HG03432 (cell line): ENCODE measurements at regions not wholly inside any gene's neighbourhood (a gene's known extent, or its start where the extent isn't known, plus 50 kb on each side); places are given as distances from the start of the nearest gene placed in this dataset.
A peak's percentile ranks its signal among the peaks of the same experiment; 100 is the strongest.

Experiments
- ATAC-seq: cut with Tn5 transposase; IDR thresholded peaks from one replicate; pipeline ENCODE4 v1.9.1; 2021; ENCODE audit warnings: mild to moderate bottlenecking, moderate library complexity; ENCODE audit not compliant: unreplicated experiment

DNA sequence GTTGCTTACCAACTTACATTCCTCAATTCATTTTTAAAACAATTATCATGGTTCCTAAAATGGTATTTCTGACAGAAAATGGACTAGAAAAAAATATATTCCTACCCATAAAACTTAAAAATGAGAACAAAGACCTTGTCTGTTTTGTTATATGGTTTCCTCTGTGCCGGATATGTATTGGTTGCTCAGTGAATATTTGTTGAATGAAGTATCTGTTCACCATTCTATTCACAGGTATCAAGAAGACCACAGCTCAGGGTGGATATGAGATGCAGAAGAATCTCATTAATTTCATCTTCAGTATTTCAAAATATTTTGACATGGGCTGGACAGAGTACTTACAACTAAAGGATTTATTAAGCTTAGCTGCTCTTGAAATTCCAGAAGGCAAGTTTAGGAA lies 58.1 kb downstream of the TUSC7 start:
- no peak for ATAC-seq

DNA sequence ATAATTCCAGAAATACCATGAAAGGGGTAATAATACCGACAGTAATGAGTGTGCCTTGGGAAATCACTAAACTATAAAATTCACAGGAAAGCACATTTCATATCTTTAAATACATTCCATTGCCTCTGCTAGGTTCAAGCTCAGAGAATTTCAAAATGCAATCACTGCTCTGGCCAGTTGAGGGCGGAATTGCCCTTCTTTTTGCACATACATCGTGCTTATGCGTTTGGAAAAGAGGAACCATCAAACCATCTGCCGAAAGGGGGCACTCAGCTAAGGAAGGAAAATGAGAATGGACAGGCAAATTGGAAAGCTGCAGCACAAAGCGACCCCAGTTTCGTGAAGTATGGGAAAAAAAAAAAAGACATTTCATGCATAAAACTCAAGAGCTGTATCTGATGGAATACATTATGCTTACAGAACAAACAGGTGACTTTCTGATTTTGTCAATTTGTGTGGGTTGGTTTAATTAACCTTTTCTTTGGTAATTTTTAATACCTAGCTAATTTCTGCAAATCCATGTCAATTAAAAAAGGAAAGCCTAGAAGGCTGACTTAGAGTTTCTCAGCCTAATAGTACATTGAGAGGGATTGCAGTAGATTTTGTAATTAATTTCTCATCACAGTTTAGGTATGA lies 61.4 kb downstream of the TUSC7 start:
- ATAC-seq = peak; percentile 99

DNA sequence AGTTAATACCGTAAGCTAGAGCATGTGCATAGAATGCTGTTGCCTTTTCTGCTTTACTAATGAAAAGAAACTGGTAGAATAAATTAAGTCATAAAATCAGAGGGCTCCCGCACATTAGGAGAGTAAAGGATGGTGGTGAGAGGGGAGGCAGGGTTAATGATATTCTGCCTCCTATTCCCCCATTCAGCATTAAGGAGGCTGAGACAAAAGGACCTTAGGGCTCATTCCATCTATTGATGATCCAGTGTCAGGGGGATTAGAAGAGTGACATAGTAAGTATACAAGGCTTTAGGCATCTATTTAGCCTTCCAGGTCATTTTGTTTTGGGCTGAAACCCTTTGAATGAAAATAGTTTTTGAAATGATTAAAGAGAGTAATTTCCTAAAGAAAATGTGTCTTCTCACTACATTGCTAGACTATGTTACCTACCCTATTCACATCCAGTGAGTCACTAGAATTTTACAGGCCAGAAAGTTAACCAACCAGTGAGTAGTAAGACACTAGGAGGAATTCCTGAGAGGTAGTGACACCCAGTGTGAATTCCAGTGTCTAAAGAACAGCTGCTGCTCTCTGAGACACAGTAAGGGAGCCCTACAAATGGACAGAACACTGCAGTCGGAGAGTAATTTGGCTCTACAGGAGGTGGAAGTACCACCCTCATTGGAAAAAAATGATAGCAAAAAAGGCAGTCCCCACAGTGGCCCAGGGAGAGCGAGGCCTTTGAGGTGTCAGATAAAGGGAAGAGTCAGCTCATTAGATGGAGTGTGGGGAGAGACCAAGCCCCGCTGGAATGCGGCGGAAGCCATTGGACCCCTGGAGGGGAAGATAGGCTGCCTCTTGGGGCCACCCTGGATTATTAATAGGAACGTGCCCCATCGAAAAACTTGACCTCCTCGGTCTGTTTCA lies 67.6 kb downstream of the TUSC7 start:
- no peak for ATAC-seq

DNA sequence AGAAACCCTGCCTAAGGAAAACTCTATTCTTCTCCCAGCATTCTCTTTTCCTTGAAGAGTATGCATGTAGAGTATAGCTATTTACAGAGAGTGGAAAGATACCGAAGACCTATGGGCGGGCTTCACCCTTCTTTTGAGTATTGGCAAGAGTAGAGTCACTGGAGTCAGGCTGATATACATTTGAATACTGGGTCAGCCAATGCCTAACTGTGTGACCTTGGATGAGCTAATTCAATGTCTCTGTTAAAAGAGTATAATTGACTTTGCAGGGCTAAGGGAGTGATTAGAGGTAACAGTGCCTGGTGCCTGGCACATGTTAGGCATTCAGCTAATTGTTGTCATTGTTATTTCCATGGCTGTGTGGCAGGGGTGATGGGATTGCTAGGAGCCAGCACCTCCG lies 75.6 kb downstream of the TUSC7 start:
- ATAC-seq = no peak

DNA sequence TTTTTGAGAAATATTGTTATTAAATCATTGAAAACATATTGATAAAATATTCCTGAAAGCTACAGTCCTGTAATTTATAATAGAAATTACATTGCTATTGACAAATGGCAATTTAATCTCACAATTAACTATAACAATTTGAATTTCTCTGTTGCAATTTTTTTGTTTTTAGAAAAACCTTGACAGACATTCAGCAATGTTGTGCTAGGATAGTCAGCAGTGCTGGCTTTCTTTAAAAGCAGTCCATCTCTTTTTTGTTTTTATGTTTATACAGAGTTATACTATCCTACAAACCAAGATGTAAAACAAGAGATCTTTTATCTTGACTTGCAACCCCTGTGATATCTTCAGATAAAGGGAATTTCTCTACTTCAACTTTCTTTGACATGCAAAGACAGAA lies 93.1 kb downstream of the TUSC7 start:
- no peak for ATAC-seq

DNA sequence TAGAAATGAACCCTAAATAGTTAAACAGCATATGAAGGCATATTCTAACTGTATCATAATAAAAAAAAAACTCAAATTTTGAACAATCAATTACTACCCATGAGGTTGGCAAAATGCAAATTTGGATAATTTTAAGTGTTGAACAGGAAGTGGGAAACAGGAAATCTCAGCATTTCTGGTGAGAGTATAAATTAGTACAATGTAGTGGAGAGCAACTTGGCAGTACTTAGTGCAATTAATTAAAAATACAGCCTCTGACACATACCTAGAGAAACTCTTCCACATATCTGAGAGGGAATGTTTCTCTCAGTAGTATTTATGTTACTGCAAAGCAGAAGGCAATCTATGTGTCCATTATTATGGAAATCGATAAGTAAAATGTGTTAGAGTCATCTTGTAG lies 96.8 kb downstream of the TUSC7 start:
- no peak for ATAC-seq

DNA sequence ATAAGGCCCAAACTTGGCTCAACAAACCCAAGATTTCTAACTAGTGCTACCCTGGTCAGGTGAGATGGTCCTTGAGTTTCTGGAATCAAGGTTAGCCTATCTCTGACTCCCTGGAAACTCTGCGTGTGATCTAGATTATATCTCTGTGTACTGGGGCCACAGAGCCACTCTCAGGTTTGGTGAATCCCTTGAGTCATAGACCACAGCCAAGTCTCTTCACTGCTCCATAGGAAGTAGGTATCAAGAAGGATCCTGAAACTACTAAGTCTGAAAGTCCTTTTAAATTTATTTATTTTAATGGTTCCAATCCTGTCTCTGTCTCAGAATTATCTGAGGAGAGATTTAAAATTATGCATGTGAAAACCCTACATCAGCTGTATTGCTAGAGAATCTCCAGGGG lies 99.1 kb downstream of the TUSC7 start:
- no peak for ATAC-seq

DNA sequence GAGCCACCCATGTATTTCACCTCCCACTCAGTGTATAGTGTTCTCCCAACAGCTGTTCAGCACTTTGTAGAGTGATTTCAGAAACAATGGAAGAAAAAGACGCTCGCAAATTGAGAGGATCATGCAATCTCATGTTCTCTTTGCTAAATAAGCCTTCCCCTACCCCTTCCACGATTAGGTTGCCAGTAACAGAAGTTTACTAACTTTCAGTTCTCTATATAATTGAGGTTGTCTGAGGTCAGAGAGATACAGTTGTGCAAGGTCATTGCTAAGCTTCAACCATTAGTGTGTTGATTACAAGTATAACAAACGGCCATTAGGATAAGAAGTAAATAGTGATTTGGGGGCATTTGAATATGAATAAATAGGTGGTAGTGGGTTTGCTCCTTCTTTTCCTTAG lies 99.6 kb downstream of the TUSC7 start:
- no peak for ATAC-seq

DNA sequence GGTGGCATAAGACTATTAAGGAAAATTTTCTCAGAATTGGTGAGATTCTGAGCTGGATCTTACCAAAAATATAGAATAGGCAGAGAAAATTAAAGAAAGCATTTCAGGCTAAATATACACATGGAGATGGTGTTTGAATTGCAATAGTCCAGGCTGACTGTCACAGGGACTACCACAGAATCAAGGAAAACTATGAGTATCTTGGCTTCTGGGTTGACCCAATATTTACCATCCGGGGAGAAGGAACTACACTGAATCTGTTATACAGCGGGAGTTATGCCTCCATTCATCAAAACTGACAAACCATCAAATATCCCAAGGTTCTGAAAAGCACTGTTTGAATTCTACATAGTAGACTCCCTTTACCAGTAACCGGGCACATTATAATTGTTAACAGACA lies 102.2 kb downstream of the TUSC7 start:
- no peak for ATAC-seq

DNA sequence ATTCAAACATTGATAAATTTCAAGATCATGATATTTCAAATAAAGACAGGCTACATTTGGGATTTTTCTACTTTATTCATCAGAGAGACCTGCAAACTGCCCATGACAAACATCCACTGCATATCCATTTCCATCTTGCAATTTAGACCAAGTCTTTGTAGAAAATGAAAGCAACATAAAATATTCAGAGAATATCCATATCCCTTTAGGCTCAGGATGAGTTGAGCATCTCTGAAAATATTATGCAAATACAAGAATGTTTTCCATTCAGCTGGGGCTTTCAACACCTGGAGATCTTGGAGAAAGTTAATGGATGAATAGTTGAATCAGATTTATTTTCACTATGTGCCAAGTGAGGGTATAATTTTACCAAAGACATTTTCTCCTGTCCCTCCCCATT lies 103.4 kb downstream of the TUSC7 start:
- no peak for ATAC-seq

DNA sequence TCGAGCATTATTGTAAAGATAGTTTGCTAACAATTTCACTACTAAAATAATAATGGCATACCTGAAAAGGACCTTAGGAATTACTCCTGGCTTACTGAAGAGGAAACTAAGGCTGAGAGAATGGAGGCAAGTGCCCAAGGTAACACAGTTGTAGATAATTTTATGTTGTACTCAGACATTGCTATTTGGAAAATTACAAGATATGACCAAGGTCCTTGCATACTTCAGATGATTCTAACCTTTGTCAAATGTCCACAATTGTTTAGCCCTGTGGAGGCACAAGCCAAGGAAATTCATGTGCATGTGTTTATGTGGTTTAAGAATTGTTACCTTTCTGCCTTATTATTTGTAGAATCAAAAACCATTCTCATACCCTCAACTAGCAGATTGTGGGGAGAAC lies 105.7 kb downstream of the TUSC7 start:
- ATAC-seq = no peak

DNA sequence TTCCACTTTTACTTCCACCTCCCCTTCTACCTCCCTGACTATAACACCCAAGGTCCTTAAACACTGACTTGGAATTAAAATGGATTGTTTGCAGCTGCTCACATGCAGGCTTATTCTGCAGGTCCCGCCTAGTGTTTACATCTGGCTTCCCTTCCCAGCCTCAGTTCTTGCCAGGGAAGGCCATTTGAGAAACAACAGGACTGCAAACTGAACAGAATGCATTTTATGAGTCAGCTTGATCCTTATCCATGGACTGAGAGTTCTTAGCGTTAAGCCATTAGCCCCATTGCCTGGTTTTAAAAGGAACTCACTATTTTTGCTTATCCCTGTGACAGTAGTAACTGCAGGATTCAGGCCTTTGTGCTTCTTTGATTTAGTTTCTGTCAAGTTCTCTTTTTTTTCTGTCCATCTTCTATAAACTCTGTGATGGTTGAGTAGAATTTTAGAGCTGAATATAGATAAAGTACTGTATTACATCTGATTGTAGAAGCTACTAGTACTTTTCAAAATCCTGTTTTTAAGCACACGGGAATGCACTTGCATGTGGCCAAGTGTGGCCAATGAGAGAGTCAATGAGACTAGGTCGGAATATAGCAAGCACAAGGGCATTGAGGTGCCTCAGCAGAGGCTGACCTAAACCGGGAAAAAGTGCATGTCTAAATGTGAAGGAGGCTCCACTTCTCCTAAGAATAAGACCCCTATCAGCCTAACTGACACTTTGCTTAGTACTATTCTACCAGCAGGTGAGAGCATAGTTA lies 106.4 kb downstream of the TUSC7 start:
- ATAC-seq = no peak

DNA sequence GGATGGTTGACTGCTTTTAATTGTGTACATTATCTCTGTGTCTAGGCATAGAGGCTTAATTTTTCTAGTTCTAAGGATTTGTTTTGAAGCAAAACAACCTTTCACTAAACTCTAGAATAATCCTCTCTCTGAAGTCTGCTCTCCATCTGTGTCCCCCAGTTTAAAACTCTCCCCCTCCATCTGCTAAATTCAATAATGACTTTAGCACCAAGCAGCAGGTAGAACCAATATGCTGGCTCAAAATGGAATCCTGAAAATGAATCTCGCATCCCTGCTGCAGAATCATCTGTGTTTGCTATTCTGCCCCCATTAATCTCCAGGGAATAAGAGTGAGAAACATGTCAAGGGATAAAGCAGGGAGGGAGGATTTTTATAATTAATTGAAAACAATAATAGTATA lies 111.8 kb downstream of the TUSC7 start:
- no peak for ATAC-seq

DNA sequence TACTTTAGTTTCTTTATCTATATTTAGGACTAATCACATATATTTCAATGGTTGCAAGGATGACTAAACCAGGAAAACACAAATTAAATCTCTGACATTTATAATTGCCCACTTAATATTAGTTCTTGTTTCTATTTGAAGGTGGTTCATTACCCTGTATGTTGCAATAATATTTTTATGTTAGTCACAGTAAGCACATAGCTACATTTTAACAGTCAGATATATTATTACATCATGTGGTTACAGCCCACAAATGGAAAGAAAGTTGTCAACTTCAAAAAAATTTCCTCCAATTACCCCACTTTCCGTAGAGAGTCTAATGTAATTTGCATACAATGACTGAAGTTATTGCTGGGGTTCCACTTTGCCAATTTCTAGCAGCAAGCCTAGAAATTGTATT lies 114.6 kb downstream of the TUSC7 start:
- no peak for ATAC-seq

DNA sequence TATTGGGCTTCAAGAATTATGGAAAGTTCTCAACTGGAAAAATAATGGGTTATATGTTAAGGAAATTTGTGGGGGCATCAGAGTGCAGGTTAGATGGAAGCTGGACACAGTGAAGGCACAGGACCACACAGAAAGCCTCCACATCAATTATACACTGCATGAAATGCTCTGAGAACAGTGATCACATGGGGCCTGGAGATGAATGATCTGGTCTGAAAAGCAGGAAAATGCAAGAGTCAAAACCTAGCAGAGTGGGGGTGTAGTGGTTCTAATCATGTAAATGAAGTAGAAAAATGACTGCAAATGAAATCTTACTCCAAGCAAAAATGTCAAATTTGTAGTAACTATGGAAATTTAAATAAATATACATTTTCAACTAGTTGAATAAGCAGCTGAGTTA lies 123.6 kb downstream of the TUSC7 start:
- ATAC-seq = no peak

DNA sequence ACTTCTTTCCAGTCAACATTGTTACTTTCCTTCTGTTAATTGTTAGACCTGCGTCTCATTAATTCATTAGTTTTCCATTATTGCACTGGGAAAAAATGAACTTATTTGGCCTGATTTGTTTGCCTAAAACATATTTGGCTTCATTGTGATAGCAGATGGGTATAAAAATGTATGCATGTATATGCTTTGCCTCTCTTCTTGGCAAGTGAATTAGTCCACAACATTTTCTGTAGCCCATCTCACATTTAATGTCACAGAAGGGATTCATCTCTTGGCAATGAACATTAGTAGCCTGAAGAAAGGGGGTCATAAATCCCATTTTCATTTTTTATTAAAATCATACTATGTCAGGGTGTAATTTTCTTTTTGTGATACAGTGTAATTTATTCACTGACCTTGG lies 125.2 kb downstream of the TUSC7 start:
- no peak for ATAC-seq

DNA sequence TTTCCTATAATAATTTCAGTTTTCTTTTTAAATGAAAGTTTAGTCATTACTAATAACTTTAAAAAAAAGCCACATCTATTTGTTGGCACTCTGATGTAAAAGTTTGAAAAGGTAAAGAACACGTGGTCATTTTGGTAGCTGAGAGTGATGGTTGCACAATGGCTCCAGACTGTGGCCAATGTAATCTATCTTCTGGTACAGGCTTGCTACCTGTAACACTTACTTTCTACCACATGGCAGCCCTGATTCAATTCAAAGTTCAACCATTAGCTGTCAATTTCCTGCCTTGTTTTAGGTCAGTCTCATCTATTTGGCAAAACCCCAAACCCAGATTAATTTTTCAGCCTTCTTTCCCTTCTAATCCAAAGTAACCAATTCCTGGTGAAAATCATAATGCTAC lies 126.1 kb downstream of the TUSC7 start:
- no peak for ATAC-seq

DNA sequence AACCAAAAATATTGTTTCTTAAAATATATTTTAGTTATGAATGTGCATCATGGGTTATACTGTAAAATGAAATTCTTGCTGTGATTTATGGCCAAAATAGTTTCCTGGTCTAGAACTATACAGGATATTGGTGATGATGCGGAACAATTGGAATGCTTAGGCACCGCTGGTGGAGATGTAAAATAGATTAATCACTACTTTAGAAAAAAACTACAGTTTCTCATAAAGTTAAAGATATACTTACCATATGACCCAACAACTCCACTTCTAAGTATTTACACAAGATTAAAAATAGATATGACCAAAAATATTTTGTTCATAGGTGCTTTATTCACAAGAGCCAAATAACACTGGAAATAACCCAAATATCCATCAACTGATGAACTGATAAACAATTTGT lies 126.7 kb downstream of the TUSC7 start:
- ATAC-seq = no peak

DNA sequence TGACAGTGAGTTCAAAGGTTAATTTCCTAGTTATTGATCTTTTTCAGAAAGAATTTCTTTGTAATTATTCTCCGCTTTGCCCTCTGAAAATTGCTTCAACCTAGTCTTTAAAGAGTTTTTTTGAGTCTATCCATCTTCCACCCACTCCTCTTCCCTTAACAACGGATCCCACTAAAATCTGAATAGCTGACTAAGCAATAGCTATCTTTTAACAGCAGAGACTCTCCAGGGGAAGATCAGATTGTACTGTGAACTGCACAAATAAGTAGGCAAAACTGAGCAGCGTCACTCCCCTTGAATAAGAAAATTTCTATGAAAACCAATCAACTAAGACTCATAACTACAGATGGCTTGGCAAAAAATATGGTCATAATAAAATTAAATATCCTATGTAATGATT lies 127.9 kb downstream of the TUSC7 start:
- no peak for ATAC-seq

DNA sequence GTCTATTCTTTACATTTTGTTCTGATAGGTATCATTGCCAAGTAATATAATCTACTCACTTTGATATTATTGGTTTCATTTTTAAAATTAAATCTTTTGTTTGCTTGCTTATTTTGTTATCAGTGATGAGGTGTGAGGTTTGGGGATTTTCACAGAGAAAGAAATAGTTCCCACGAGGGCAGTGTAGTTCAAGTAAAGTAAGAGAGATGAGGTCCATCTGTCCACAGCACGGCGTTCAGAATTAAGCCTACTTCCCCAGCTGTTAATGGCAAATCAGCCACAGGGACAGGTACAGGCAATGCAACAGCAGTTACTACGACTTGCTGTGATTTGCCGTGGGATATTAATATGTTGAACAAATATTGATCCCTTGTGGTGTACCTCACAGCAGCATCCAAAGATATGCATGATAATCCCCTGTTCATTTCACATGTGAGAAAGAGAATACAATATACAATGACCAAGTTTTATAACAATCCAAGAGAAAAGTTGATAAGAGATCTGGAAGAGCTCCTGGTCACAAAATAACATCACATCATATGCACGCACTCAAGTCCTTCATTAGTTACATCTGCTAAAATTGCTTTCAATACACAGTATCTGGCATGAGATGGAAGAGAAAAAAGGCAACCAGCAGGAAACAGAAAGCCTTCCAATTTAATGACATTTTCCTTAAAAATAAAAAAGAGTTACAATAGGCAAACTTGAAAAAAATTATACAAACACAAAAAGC lies 131.6 kb downstream of the TUSC7 start:
- ATAC-seq = no peak

DNA sequence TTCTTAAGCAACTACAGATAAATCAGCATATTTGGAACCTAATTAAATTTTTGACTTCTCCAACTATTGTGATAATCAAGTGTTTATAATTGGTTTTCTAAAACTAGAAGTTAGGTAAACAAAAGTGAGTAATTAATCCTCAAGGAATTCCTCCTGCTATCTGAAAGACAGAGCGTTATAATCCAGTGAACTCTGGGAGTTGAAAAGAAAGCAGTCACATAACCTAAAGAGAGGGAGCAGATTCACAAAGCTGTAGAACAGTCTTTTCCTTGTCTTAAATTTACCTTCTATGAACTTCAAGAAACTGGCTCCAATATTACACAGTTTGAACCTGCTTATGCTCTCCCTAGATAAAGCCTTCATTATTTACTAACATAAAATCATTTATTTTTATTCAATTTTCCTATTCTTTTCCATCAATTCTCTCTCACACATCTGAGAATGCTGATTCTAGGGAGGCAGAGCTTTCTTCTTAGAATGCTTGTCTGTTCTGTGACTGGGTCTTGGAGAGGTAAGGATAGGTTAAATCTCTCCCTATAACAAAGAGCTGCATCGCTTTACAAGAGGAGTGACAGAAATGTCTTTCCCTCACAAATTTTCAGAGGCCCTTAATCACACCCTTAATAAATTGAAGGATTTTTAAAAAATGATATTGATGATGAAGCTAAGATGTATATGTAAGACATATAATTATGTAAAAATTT lies 132.8 kb downstream of the TUSC7 start:
- ATAC-seq = no peak
